Liver (tissue), 8 donors: ENCODE measurements at regions not wholly inside any gene's neighbourhood (a gene's known extent, or its start where the extent isn't known, plus 50 kb on each side); places are given as distances from the start of the nearest gene placed in this dataset.

Experiments used
- DNase-seq: peaks from one replicate; pipeline ENCODE4 v3.0.0-alpha.2; 2017; ENCODE audit warnings: low spot score
- H3K27ac ChIP-seq, 2 donors: one replicate each; pipeline ENCODE4 v1.7.0; 2013; ENCODE audit warnings: inconsistent platforms in 2 of 2, low read length in 2 of 2, control low read depth in 1 of 2, low read depth in 1 of 2, mild to moderate bottlenecking in 1 of 2
- H3K27me3 ChIP-seq, 4 donors: one replicate each; pipeline versions ENCODE4 v1.6.1 to v1.7.0; 2013; ENCODE audit warnings: low read length in 3 of 4, inconsistent platforms in 1 of 4, mild to moderate bottlenecking in 1 of 4, moderate library complexity in 1 of 4; ENCODE audit not compliant: control insufficient read depth in 4 of 4, insufficient read depth in 4 of 4
- H3K36me3 ChIP-seq, 4 donors: one replicate each; pipeline versions ENCODE4 v1.6.1 to v1.7.0; 2013; ENCODE audit warnings: low read length in 3 of 4, mild to moderate bottlenecking in 3 of 4, low read depth in 1 of 4, moderate library complexity in 1 of 4; ENCODE audit not compliant: control insufficient read depth in 4 of 4, insufficient read depth in 3 of 4
- H3K4me1 ChIP-seq, 4 donors: one replicate each; pipeline versions ENCODE4 v1.6.1 to v1.7.0; 2013; ENCODE audit warnings: low read length in 3 of 4, mild to moderate bottlenecking in 3 of 4, moderate library complexity in 1 of 4; ENCODE audit not compliant: control insufficient read depth in 4 of 4, insufficient read depth in 4 of 4
- H3K4me3 ChIP-seq, 3 donors: one replicate each; pipeline versions ENCODE4 v1.6.1 to v1.7.0; 2013; ENCODE audit warnings: low read length in 3 of 3, control low read depth in 1 of 3, low read depth in 1 of 3, mild to moderate bottlenecking in 1 of 3
- H3K9ac ChIP-seq, 2 donors: one replicate each; pipeline ENCODE4 v1.7.0; 2013; ENCODE audit warnings: low read length in 2 of 2, mild to moderate bottlenecking in 2 of 2, moderate library complexity in 2 of 2, control low read depth in 1 of 2, low read depth in 1 of 2
- H3K9me3 ChIP-seq, 4 donors: one replicate each; pipeline versions ENCODE4 v1.6.1 to v1.7.0; 2013; ENCODE audit warnings: low read length in 3 of 4; ENCODE audit not compliant: control insufficient read depth in 4 of 4
- ATF3 ChIP-seq: IDR thresholded peaks from 2 replicates; pipeline ENCODE4 v1.6.1; 2016; ENCODE audit warnings: antibody characterized with exemption
- CTCF ChIP-seq: fragments of 150-350 bp; IDR thresholded peaks from 2 replicates; pipeline ENCODE4 v1.5.1; 2017; ENCODE audit warnings: improper control_type of control experiment, low read depth, low read length; ENCODE audit not compliant: missing input control
- EGR1 ChIP-seq, 2 donors: IDR thresholded peaks; 2 replicates each; pipeline ENCODE4 v1.6.1; 2016 to 2018; ENCODE audit warnings: antibody characterized with exemption in 2 of 2, low read depth in 2 of 2
- FOXA1 ChIP-seq: IDR thresholded peaks from 2 replicates; pipeline ENCODE4 v1.6.1; 2016; ENCODE audit warnings: antibody characterized with exemption
- FOXA2 ChIP-seq: IDR thresholded peaks from 2 replicates; pipeline ENCODE4 v1.6.1; 2016; ENCODE audit warnings: antibody characterized with exemption
- GABPA ChIP-seq, 2 donors: IDR thresholded peaks in 1 of 2; conservative IDR thresholded peaks in 1 of 2; 2 replicates each; pipeline ENCODE4 v1.6.1; 2016; ENCODE audit warnings: antibody characterized with exemption in 2 of 2, mild to moderate bottlenecking in 1 of 2, moderate library complexity in 1 of 2
- HNF4A ChIP-seq, 2 donors: conservative IDR thresholded peaks; 2 replicates each; pipeline ENCODE4 v1.6.1; 2016; ENCODE audit warnings: antibody characterized with exemption in 2 of 2, mild to moderate bottlenecking in 2 of 2
- HNF4G ChIP-seq: IDR thresholded peaks from 2 replicates; pipeline ENCODE4 v1.6.1; 2016; ENCODE audit warnings: antibody characterized with exemption
- JUND ChIP-seq, 2 donors: IDR thresholded peaks; 2 replicates each; pipeline ENCODE4 v1.6.1; 2016; ENCODE audit warnings: antibody characterized with exemption in 2 of 2
- MAX ChIP-seq: IDR thresholded peaks from 2 replicates; pipeline ENCODE4 v1.6.1; 2016; ENCODE audit warnings: antibody characterized with exemption
- NR2F2 ChIP-seq: IDR thresholded peaks from 2 replicates; pipeline ENCODE4 v1.6.1; 2016; ENCODE audit warnings: antibody characterized with exemption
- RAD21 ChIP-seq, 2 donors: IDR thresholded peaks; 2 replicates each; pipeline ENCODE4 v1.6.1; 2016; ENCODE audit warnings: antibody characterized with exemption in 2 of 2, mild to moderate bottlenecking in 2 of 2
- REST ChIP-seq: IDR thresholded peaks from 2 replicates; pipeline ENCODE4 v1.6.1; 2016; ENCODE audit warnings: antibody characterized with exemption, mild to moderate bottlenecking
- RXRA ChIP-seq, 2 donors: IDR thresholded peaks; 2 replicates each; pipeline ENCODE4 v1.6.1; 2017 to 2018; ENCODE audit warnings: antibody characterized with exemption in 2 of 2, mild to moderate bottlenecking in 1 of 2
- SP1 ChIP-seq: IDR thresholded peaks from 2 replicates; pipeline ENCODE4 v1.6.1; 2018; ENCODE audit warnings: antibody characterized with exemption, mild to moderate bottlenecking
- TAF1 ChIP-seq: conservative IDR thresholded peaks from 2 replicates; pipeline ENCODE4 v1.6.1; 2016; ENCODE audit warnings: antibody characterized with exemption, mild to moderate bottlenecking
- YY1 ChIP-seq: IDR thresholded peaks from 2 replicates; pipeline ENCODE4 v1.6.1; 2016; ENCODE audit warnings: antibody characterized with exemption, mild to moderate bottlenecking
- ZBTB33 ChIP-seq: IDR thresholded peaks from 2 replicates; pipeline ENCODE4 v1.6.1; 2016; ENCODE audit warnings: antibody characterized with exemption
- WGBS: extraction: QIAGEN DNeasy Blood & Tissue Kit; methylation state at CpG from one replicate; pipeline ENCODE4 v1.1.7; 2013; 5-methylcytosine and 5-hydroxymethylcytosine counted together
- donor health status: healthy.
- donor health status: healthy.
- donor health status: healthy.
- donor health status: healthy.
- donor health status: healthy.

GRCh38 chr10:124226271-124227054 is 133.1 kb upstream of the CHST15 start:
- 91% methylated on average over 18 of the region's 18 CpGs for WGBS
- TF ChIP-seq REST = no peak
- no peak for TF ChIP-seq RAD21 (IDR thresholded peaks at IDR 0.05)
- no peak for TF ChIP-seq HNF4G
- no peak for TF ChIP-seq SP1
- no peak for TF ChIP-seq FOXA2
- no peak for TF ChIP-seq HNF4A (conservative IDR thresholded peaks at IDR 0.05)
- TF ChIP-seq EGR1 (IDR thresholded peaks at IDR 0.05; ENCODE audit: low read depth in 2 of 2) = no peak
- no peak for TF ChIP-seq RXRA (IDR thresholded peaks at IDR 0.05)
- no peak for TF ChIP-seq CTCF
- TF ChIP-seq ZBTB33 = no peak
- no peak for TF ChIP-seq MAX
- no peak for TF ChIP-seq JUND (IDR thresholded peaks at IDR 0.05)
- TF ChIP-seq FOXA1 = no peak
- no peak for TF ChIP-seq GABPA (IDR thresholded peaks at IDR 0.05 in 1 of 2, conservative IDR thresholded peaks at IDR 0.05 in 1 of 2)
- TF ChIP-seq TAF1 = no peak
- no peak for TF ChIP-seq ATF3
- no peak for TF ChIP-seq NR2F2
- no peak for TF ChIP-seq YY1
- no peaks in the 10 kb centered on the region for H3K4me1 ChIP-seq
- DNase-seq = no peak
- H3K9ac ChIP-seq = no peak overlapping the region
- H3K36me3 ChIP-seq = no peaks in the 10 kb centered on the region
- no peak overlapping the region for H3K27ac ChIP-seq
- H3K27me3 ChIP-seq = no peaks in the 10 kb centered on the region
- no peak overlapping the region for H3K4me3 ChIP-seq
- H3K9me3 ChIP-seq = no peaks in the 10 kb centered on the region
